Astrocyte (in vitro differentiated cells and primary cell): ENCODE measurements at regions not wholly inside any gene's neighbourhood (a gene's known extent, or its start where the extent isn't known, plus 50 kb on each side); places are given as distances from the start of the nearest gene placed in this dataset.

Experiments
- DNase-seq: peaks from one replicate; pipeline ENCODE4 v3.0.0-alpha.2; 2010; ENCODE audit warnings: low read depth
- FAIRE-seq: peaks from 2 replicates; lab custom pipeline; 2011; peaks lifted over from hg19 to GRCh38; lab: Jason Lieb, UNC
- H2AFZ ChIP-seq: 2 replicates; pipeline ENCODE4 v1.6.0; 2012; ENCODE audit warnings: low read depth, low read length, inconsistent platforms
- H3K27ac ChIP-seq: 2 replicates; pipeline ENCODE4 v1.5.1; 2011; ENCODE audit warnings: low read depth, low read length, inconsistent platforms
- H3K27me3 ChIP-seq: 2 replicates; pipeline ENCODE4 v1.6.0; 2011; ENCODE audit warnings: low read length, inconsistent platforms; ENCODE audit not compliant: insufficient read depth
- H3K36me3 ChIP-seq: 2 replicates; pipeline ENCODE4 v1.5.1; 2011; ENCODE audit warnings: low read length, inconsistent platforms; ENCODE audit not compliant: insufficient read depth
- H3K4me1 ChIP-seq: 2 replicates; pipeline ENCODE4 v1.5.1; 2011; ENCODE audit warnings: low read length, inconsistent platforms; ENCODE audit not compliant: insufficient read depth
- H3K4me2 ChIP-seq: 2 replicates; pipeline ENCODE4 v1.6.0; 2012; ENCODE audit warnings: low read length, inconsistent platforms
- H3K4me3 ChIP-seq: 2 replicates; pipeline ENCODE4 v1.5.1; 2011; ENCODE audit warnings: low read depth, mild to moderate bottlenecking, low read length, inconsistent platforms; ENCODE audit not compliant: insufficient read depth
- H3K79me2 ChIP-seq: 2 replicates; pipeline ENCODE4 v1.6.0; 2012; ENCODE audit warnings: mild to moderate bottlenecking, low read length, inconsistent platforms; ENCODE audit not compliant: insufficient read depth
- H3K9ac ChIP-seq: 2 replicates; pipeline ENCODE4 v1.6.0; 2012; ENCODE audit warnings: mild to moderate bottlenecking, low read length, inconsistent platforms
- H3K9me3 ChIP-seq: 2 replicates; pipeline ENCODE4 v1.5.1; 2012; ENCODE audit warnings: low read depth, mild to moderate bottlenecking, low read length, inconsistent platforms; ENCODE audit not compliant: insufficient read depth
- H4K20me1 ChIP-seq: 2 replicates; pipeline ENCODE4 v1.6.0; 2012; ENCODE audit warnings: low read length, inconsistent platforms; ENCODE audit not compliant: insufficient read depth
- H3K27ac Mint-ChIP-seq: one replicate; pipeline ENCODE4 v1.8.0; 2021; ENCODE audit warnings: mild to moderate bottlenecking, mixed read lengths; ENCODE audit not compliant: unreplicated experiment
- H3K27me3 Mint-ChIP-seq: one replicate; pipeline ENCODE4 v1.8.0; 2021; ENCODE audit warnings: low read depth, mixed read lengths; ENCODE audit not compliant: unreplicated experiment
- H3K36me3 Mint-ChIP-seq: one replicate; pipeline ENCODE4 v1.8.0; 2021; ENCODE audit warnings: low read depth, mixed read lengths; ENCODE audit not compliant: unreplicated experiment
- H3K4me1 Mint-ChIP-seq: one replicate; pipeline ENCODE4 v1.8.0; 2021; ENCODE audit warnings: low read depth, mixed read lengths; ENCODE audit not compliant: unreplicated experiment
- H3K4me3 Mint-ChIP-seq: one replicate; pipeline ENCODE4 v1.8.0; 2021; ENCODE audit warnings: mild to moderate bottlenecking, moderate library complexity, mixed read lengths; ENCODE audit not compliant: unreplicated experiment
- H3K9me3 Mint-ChIP-seq: one replicate; pipeline ENCODE4 v1.8.0; 2021; ENCODE audit warnings: mild to moderate bottlenecking, mixed read lengths; ENCODE audit not compliant: unreplicated experiment
- CTCF ChIP-seq: IDR thresholded peaks from 2 replicates; pipeline ENCODE4 v1.5.1; 2011; ENCODE audit warnings: low read depth, mild to moderate bottlenecking, inconsistent platforms, low read length, moderate library complexity; ENCODE audit not compliant: insufficient read depth
- EZH2 ChIP-seq: IDR thresholded peaks from 2 replicates; pipeline ENCODE4 v1.6.1; 2012; ENCODE audit warnings: mild to moderate bottlenecking, low read length, inconsistent platforms; ENCODE audit not compliant: insufficient read depth

- FAIRE-seq, result no peak
- no peaks in the 10 kb centered on the region for H3K4me1 Mint-ChIP-seq
Observed at GRCh38 chr20:18901980-18902737, 88.6 kb downstream of the SCP2D1 start.

DNA sequence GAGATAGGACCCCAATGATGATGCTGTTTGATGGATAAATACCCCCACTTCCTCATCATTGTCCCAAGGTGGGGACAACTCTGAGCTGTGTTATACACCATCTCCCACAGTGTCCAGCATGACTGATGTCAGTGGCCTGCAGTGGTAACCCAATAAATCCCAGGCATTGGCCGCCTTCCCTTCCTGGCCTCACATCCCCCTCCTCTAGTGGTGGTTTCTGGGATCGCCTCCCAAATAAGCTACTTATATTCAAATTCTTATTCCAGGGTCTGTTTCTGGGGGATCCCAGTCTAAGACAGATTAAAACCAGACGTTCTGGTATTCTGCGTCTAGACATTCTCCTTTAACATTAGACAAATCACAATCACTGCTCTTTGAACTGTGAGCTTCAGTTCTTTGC lies 90.6 kb downstream of the SCP2D1 start:
- no peak overlapping the region for H3K27ac Mint-ChIP-seq
- no peaks in the 10 kb centered on the region for H3K79me2 ChIP-seq

More at GRCh38 chr20:18901980-18902737, 88.6 kb downstream of the SCP2D1 start:
- Histone ChIP-seq H3K36me3 (no peaks in the 10 kb centered on the region), H3K79me2 (no peaks in the 10 kb centered on the region), H3K4me3 (no peak overlapping the region), H4K20me1 (no peaks in the 10 kb centered on the region), H3K4me2 (no peak overlapping the region), H3K4me1 (no peaks in the 10 kb centered on the region), H3K9ac (no peak overlapping the region), H2AFZ (no peak overlapping the region), H3K27me3 (no peaks in the 10 kb centered on the region), H3K9me3 (no peaks in the 10 kb centered on the region), H3K27ac (no peak overlapping the region)
- no peak overlapping the region for H3K27ac Mint-ChIP-seq
- H3K36me3 Mint-ChIP-seq, result no peaks in the 10 kb centered on the region
- DNase-seq, result no peak
- peaks cover 3% of the 10 kb centered on the region for H3K9me3 Mint-ChIP-seq
- no peak for TF ChIP-seq CTCF
- TF ChIP-seq EZH2, result no peak
- peaks cover 13% of the 10 kb centered on the region for H3K27me3 Mint-ChIP-seq
- no peak overlapping the region for H3K4me3 Mint-ChIP-seq

More for the DNA sequence above, 90.6 kb downstream of the SCP2D1 start:
- H3K4me3 Mint-ChIP-seq, result no peak overlapping the region
- no peak for DNase-seq
- H3K4me3 ChIP-seq, result no peak overlapping the region
- H2AFZ ChIP-seq, result no peak overlapping the region
- H3K9me3 ChIP-seq, result no peaks in the 10 kb centered on the region
- H3K27me3 Mint-ChIP-seq, result peaks cover 10% of the 10 kb centered on the region
- H3K9ac ChIP-seq, result no peak overlapping the region
- no peaks in the 10 kb centered on the region for H4K20me1 ChIP-seq
- H3K36me3 ChIP-seq, result no peaks in the 10 kb centered on the region
- H3K4me2 ChIP-seq, result no peak overlapping the region
- TF ChIP-seq EZH2, result no peak
- no peak for TF ChIP-seq CTCF
- H3K9me3 Mint-ChIP-seq, result peaks cover 3% of the 10 kb centered on the region
- FAIRE-seq, result no peak
- H3K27ac ChIP-seq, result no peak overlapping the region
- H3K4me1 Mint-ChIP-seq, result no peaks in the 10 kb centered on the region
- no peaks in the 10 kb centered on the region for H3K4me1 ChIP-seq
- no peaks in the 10 kb centered on the region for H3K27me3 ChIP-seq
- no peaks in the 10 kb centered on the region for H3K36me3 Mint-ChIP-seq
